ENCODE measurements at regions not wholly inside any gene's neighbourhood (a gene's known extent, or its start where the extent isn't known, plus 50 kb on each side); places are given as distances from the start of the nearest gene placed in this dataset.

- TF ChIP-seq CTCF (IDR thresholded peaks at IDR 0.05; ENCODE audit: extremely low read depth in 1 of 2, insufficient read depth in 1 of 2, low read depth in 1 of 2, low read length in 2 of 2) (no peak), POLR2A (IDR thresholded peaks at IDR 0.05; ENCODE audit: low read depth, low read length) (no peak), EZH2 (IDR thresholded peaks at IDR 0.05; ENCODE audit: borderline replicate concordance, low read depth, low read length, severe bottlenecking) (no peak)
These were observed 361.3 kb upstream of the CNTN5 start for GRCh38 chr11:98659431-98659830.

Measured in endothelial cell of umbilical vein (primary cell).